ENCODE measurements at regions not wholly inside any gene's neighbourhood (a gene's known extent, or its start where the extent isn't known, plus 50 kb on each side); places are given as distances from the start of the nearest gene placed in this dataset.
A peak's percentile ranks its signal among the peaks of the same experiment; 100 is the strongest.

DNA sequence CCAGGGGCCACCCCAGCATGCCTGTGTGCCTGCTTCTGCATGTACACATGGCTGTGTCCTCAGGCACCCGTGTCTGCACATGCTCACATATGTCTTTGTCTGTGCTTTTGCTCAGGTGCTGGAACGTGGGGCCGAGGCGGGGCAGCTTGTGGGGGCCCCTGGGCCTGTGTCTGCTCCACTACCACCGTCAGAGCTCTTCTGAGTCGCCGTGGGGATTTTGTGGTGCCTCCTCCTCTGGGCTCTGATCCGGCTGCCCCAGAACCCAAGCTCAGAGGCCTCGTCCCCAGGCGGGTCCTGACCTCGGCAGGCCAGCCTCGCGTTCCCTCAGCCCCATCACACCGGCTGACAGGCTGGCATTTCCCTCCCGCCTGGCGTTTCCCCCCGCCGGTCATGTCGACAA lies 104.6 kb upstream of the ACTRT2 start:
- DNase-seq (ENCODE audit: low read depth): no peak

DNA sequence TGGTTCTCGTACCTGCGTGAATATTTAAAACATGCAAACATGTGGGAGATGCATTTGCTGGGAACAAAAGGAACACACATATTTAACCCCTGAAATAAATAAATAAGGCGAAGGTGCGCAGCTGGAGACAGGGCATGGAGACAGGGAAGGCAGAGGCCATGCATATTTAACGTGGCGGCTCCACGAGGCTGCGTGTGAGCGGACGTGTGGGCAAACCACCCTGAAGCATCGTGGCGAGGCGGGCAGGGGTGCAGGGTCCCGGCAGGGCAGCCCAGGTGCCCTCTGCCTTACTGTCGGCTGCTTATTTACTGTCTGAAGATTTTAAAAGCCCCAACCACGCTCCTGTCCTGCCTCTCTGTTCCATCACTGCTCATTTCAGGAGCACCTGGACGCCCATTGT lies 104.0 kb upstream of the ACTRT2 start:
- no peak for DNase-seq (ENCODE audit: low read depth)

DNA sequence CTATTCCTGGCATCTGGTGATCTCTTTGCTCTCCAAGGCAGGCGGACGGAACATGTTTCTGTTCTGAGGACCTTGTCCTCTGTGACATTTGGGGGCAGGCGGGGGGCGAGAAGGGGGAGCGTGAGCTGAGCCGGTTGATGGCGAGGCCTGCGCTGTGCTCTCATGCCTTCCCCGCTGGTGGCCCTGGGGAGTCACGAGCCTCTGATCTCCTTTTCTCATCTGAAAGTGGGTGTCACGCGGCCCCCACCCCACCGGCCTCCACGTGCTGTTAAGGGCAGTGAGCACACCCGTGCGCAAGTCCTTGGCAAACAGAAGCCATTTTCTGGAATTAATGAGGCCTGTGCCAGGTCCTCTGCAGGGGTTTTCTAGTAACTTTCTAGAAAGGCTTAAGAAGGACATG lies 102.8 kb upstream of the ACTRT2 start:
- DNase-seq (ENCODE audit: low read depth): no peak

DNA sequence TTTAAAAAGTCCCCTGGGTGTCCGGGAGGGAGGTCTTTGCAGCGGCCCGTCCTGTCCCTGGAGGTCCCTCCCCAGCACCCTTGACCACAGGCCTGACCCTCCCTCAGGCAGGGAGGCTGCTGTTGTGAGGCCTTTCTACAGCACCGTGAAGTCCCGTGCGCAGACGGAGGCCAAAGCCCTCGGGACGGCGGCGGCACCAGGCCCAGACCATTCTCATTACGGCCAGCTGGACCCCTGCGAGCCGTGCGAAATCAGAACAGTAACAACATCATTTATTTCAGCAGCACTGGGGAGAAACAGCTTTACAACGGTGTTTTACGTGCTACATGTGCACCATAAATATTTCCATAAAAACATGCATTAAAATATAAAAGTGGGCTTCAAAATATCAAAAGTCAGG lies 101.4 kb upstream of the ACTRT2 start:
- DNase-seq (ENCODE audit: low read depth): no peak

DNA sequence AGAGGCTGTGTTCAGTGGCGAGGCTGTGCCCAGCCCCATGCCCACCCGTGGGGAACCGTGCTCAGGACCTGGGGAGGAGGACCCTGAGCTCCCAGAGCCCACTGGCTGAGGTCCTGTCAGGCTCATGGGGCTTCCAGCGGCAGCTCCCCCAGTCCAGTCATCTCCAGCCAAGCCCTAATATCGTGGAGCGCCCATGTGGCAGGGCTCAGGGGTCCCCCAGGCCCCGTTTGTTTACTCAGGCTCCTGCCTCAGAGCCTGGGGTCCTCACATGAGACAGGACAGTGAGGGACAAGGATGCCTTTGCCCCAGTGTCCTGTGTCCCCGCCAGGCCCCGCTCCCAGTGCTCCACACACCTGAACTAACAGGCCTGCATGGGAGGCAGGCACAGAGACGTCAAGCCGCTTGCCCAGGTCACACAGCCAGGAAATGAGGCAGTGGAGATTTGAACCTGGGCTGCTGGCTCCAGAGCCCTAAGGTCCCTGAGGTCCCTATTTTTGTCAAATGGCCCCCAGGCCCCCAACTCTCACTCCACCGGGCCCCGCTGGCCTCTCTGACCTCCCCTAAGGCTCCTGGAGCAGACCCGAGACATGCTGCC lies 100.7 kb upstream of the ACTRT2 start:
- DNase-seq (ENCODE audit: low read depth): no peak

DNA sequence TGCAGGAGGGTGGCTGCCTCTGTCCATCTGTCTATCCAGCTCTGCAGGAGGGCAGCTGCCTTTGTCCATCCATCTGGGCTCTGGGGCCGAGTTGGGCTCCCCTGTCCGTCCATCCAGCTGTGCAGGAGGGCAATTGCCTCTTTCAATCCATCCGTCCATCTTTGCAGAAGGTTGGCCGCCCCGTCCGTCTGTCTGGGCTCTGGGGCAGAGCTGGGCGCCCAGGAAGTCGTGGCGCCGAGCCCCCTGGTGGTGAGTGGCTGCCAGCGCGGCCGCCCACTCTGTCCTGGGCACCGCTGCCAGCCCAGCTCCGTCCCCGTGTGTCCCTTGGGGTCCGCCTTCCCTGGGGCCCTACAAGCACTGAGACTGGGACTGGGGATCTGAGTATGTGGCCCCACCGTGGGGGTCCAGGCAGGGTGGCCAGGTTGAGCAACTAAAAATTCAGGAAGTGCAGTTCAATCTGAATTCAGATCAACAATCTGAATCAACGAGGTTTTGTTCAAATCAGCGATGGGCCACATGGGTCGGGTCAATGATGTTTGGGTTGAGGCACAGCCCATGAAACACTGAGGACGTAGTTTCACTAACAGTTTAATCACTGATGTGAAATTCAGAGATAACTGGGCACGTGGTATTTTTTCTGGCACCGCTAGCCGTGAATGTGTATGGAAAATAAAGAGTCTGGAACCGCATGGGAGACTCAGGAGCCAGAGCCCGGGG lies 99.1 kb upstream of the ACTRT2 start:
- peak; percentile 21 for DNase-seq (ENCODE audit: low read depth)

DNA sequence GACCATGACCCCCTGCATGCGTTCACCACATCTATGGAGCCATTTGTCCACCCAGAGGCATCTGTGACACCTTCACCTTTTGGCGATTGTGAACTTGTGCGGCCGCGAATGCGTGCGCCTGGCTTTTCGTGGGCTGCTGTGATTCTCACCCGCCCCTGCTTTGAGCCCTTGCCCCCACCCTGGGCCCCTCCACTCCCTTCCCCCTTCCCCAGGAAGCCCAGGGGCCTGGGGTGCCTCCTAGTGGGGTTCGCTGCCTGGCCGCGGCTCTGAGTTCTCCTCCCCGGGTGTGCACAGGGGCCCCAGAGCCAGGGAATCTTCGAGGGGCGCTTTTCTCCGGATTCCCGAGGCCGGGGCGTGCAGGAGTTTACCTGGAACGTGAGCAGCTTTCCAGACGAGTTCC lies 97.9 kb upstream of the ACTRT2 start:
- DNase-seq (ENCODE audit: low read depth): no peak

GRCh38 chr1:2925291-2925690 lies 96.0 kb upstream of the ACTRT2 start:
- no peak for DNase-seq (ENCODE audit: low read depth)

DNA sequence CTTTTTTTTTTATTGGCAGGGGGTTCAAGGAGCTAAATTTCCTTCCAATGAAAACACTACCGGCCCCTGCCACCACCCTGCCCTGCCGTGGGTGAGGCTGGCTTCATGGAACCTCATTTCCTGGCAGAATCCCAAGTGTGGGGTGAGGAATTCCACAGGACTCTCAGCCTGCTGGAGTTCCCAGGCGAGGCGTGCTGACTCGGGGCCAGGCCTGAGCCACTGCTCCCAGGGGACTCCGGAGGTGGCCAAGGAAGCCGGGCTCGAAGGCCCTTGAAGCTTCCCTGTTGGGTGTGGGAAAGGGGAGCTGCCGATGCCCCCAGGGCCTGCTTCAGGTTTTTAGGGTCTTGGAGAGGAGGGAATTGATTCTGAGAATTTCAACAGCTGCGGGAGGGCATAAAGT lies 95.3 kb upstream of the ACTRT2 start:
- no peak for DNase-seq (ENCODE audit: low read depth)

- no peak for DNase-seq (ENCODE audit: low read depth)
Observed at GRCh38 chr1:2926447-2927055, 94.7 kb upstream of the ACTRT2 start.

DNA sequence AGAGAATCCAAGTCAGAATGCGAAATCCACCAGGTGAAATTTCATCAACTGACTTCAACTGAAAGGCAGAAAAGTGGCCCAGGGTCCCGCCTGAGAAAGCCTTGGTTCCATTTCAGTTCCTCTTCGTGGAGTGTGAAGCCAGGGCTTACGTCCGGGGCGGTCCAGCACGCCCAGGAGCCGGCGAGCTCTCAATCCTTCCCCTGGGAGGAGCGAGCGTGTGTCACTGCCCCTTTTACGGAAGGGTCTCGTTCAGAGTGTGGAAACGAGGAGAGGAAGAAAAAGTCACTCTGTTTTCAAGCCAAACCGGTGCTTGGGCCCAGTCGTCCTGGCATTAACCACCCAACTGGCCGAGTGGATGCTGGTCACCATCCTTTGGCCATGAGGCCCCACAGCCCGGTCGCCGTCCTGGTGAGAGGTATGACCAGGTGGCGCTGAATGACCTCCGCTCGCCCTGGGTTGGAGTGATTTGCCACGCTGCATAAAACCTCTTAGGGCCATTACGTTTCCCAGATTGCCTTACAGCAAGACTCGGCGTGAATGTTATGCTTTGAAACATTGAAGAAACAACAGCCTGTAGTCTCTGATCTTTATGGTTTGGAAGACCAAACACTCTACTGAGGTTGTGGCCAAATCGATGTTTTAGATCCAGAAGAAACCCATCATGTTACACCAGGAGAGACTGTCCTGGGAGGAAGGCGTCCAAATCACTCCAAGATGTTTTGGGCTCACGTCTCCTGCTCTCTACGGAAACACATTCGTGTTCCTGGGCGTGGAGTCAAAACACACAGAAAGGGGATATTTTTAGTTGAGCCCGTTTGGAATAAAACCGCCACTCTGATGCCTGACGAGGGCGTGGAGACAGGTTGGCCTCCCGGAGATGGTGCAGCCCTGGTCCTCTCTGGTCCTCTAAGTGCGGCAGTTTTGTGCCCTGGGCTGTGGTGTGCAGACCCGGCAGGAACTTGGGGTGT lies 93.6 kb upstream of the ACTRT2 start:
- DNase-seq (ENCODE audit: low read depth): no peak

- DNase-seq (ENCODE audit: low read depth): no peak
Observed at GRCh38 chr1:2928366-2929325, 92.6 kb upstream of the ACTRT2 start.

DNA sequence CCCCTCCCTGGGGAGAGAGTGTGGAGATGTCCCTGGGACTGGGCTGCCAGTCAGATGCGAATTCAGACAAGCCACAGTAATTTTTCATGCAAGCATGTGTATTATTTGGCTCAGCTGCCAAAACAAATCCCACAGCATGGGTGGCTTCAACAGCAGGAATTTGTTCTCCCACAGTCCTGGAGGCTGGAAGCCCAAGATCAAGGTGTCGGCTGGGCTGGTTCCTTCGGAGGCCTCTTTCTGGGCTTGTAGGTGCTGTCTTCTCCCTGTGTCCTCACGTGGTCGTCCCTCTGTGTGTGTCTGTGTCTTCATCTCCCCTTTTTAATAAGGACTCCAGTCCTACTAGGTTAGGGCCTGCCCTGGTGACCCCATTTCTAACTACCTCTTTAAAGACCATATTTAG lies 91.9 kb upstream of the ACTRT2 start:
- DNase-seq (ENCODE audit: low read depth): no peak

DNA sequence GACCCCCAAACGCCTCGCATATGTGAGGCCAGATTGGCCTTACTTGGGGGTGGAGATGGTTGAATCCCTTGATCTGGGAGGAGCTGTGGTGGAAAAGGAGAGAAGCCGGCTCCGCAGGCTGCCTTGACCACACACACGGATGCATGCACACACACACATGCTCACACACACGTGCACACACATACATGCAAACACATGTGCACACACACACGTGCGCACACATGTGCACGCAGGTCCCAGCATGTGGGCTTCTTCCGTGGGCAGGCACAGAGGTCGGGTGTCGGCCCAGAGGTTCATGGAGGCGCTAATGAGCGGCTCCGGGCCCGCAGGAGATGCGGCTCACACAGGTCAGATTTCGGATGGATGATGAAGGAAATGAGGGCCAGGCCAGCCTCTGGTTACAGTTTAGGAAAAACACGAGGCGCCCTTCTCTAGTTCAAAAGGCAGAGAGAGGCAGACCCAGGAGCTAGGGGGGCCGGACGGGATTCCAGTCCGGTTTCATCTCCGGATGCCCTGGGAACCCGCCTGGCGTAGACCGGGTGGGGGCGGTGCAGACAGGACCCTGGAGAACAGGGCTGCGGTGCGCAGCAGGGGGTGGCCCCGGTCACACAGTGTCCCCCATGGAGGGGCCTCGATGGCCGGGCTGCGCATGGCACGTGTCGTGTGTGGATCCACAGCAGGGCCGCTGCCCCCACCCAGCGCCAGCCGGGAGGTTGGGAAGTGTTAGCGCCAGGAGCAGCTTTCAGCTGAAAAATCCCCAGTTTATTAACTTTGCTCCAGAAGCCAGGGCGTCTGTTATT lies 91.1 kb upstream of the ACTRT2 start:
- DNase-seq (ENCODE audit: low read depth): no peak

DNA sequence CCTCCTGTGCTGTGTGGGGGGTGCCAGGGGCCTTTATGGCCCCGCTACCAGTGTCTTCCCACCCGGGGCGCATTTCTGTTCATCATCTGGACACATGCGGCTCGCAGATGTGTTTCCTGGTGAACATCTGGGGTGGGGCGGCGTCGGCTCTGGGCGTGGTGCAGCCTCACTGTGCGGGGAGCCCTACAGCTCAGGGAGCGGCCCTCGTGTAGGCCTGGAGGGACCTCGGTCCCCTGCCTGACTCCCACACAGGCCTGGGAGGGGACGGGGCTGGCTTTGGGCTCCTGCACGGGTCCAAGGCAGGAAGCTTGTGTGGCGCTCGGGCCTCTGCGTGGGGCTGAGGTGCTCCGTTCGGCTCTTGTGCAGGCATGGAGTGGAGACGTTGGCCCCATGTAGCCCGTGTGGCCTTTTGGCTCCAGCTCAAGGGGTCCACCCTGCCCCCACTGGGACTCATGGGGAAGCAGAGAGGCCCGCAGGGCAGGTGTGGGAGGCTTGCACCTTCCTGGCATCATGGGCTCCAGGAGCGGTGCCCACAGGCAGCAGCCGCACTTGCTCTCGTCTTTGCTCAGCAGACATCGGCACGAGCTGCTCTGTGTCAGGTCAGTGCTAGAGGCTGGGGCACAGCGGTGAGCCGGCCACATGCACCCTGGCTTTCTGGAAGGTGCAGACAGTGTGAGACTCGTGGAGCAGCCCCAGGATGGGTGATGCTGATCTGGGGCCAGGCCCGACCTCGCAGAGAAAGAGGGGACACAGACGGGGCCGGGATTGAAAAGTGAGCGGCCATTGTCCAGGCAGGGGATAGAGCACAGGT lies 90.1 kb upstream of the ACTRT2 start:
- no peak for DNase-seq (ENCODE audit: low read depth)

DNA sequence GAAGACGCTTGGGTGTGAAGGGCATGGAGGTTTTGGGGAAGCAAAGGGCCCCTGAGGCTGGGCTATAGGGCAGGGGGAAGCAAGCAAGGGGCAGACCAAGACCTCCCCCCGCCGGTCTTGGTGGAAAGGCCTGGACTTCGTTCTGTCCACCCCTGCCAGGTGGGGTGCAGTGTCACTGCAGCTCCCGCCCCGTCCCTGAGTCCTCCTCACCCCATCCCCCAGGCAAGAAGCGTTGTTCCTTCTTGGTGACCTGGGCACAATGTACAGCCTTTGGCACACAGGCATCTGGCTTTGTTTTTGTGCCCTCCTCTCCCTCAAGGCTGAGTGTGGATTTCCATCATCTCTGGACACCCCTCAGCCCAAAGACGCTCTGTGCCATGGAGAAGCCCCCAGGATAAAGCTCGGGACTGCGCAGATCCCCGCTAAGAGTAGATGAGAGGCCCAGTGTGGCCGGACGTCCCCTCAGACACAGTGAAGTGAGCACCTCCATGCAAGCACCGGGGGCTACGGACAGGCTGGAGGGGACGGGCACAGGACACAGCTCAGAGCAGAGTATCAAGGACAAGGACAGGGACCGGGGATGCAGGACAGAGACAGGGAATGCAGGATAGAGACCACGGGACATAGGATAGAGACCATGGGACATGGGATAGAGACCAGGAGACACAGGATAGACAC lies 89.4 kb upstream of the ACTRT2 start:
- DNase-seq (ENCODE audit: low read depth): no peak

DNA sequence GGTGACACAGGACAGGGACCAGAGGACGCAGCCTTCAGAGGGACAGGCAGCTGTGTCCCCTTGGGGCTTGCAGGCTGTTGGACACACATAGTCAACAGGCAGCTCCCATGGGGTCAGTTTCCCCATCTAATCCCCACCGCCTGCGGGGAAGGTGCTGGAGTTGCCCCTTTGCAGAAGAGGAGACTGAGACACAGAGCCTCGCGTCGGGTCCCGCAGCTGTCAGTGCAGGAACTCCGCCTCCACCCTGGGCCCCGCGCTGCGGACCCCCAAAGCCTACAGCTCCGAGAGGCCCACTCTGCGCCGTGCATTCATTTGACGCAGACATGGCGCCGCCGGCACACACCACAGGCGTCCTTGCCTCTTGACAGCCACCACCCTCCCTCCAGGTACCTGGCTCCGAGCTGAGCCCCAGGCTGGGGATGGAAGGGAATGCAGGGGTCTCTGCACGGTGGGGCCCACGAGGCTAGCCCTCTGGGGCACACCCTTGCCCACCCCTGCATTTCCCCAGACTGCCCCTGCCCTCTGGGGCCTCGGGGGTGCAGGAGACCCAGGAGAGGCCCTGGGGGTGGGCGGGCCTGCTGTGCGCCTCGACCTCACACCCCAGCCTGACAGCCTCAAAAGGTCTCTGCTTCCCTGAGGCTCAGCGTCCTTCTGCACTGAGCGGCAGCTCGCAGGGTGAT lies 88.5 kb upstream of the ACTRT2 start:
- no peak for DNase-seq (ENCODE audit: low read depth)

DNA sequence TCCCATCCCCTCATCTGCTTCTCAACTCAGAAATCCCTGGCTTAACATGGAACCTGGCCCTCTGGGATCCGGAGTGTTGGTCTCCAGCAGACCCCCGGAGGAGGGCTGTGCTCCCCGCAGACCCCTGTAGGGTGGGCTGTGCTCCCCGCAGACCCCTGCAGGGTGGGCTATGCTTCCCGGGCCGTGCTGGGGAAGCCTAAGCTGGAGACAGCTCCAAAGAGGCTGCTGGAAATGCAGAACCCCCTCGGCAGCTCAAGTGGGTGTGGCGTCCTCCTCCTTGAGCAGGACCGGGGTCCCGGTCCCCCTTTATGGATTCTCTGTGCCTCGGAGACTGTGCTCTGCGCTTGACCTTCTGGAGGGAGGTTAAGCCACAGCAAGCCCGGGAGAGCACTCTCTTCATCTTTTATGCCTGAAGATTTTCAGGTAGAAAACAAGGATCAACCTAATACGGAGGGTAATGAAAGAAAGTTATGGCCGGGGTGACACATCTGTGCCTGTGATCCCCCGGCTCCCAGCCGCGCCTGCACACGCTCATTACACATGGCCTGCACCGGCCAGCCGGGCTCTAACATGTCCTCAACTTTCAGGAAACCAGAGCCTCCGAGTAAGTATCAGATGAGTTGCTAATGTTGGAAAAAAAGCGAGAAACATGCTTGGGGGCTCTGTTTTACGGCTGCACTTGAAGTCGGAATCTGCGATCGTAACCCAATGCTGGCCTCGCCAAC lies 87.7 kb upstream of the ACTRT2 start:
- no peak for DNase-seq (ENCODE audit: low read depth)
